Left cardiac atrium (tissue), 4 donors: ENCODE measurements at regions not wholly inside any gene's neighbourhood (a gene's known extent, or its start where the extent isn't known, plus 50 kb on each side); places are given as distances from the start of the nearest gene placed in this dataset.
A peak's percentile ranks its signal among the peaks of the same experiment; 100 is the strongest.
"Not testable (repeated sequence)": the region's sequence is repeated elsewhere in the genome, so short reads cannot be mapped to it uniquely, and the experiment has no call there.

Experiments
- ATAC-seq, 2 donors: fragments of 200-7000 bp; cut with Tn5 transposase; one replicate each; pipeline ENCODE4 v1.9.1; 2020; ENCODE audit warnings: mild to moderate bottlenecking in 2 of 2, moderate library complexity in 2 of 2
- DNase-seq: peaks from one replicate; pipeline ENCODE4 v3.0.0-alpha.2; 2020
- intact Hi-C, 2 donors: fragments of 100-400 bp; cut with DNase I; formaldehyde crosslinking; loops; one replicate each; pipeline versions ENCODE4 v1.14.1 to v1.15.1; 2022 to 2023
- donor health status: DM: no; HTN: yes; CAD: no.
- donor health status: DM: no; HTN: yes; CAD: no; lungs with severe emphysema.
- donor health status: DM: yes; HTN: yes; CAD: no.
- donor health status: Dilated cardiomyopathy.

DNA sequence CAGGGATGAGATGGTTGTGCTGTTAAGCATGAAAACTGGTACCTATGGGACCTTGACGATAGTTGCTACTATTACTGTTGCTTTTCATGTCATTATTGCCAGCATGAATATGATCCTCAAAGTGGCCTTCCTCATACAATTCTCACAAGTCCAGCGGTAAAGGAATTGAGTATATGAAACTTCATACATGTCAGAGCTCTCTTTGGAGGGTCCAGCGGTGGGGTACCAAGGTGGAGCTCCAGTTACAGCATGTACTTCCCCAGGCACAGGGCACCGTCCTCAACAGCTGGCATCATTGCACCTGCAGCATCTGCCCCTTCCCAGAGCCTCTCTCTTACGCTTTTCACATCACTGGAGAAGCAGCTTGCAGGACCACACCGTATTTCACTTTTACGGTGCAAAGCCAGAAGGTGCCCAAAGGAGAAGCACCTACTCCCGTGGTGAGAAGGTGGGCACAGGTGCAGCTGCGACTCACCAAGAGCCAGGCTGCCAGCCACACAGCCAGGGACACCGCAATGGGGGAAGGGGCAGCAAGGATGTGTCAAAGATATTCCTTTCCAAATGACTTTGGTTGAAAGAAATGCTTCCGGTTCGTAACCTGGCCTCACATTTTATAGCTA lies 166.4 kb upstream of the IRF2BP2 start:
- intact Hi-C loops, result no loop called here
- ATAC-seq (no peak), DNase-seq (no peak)

DNA sequence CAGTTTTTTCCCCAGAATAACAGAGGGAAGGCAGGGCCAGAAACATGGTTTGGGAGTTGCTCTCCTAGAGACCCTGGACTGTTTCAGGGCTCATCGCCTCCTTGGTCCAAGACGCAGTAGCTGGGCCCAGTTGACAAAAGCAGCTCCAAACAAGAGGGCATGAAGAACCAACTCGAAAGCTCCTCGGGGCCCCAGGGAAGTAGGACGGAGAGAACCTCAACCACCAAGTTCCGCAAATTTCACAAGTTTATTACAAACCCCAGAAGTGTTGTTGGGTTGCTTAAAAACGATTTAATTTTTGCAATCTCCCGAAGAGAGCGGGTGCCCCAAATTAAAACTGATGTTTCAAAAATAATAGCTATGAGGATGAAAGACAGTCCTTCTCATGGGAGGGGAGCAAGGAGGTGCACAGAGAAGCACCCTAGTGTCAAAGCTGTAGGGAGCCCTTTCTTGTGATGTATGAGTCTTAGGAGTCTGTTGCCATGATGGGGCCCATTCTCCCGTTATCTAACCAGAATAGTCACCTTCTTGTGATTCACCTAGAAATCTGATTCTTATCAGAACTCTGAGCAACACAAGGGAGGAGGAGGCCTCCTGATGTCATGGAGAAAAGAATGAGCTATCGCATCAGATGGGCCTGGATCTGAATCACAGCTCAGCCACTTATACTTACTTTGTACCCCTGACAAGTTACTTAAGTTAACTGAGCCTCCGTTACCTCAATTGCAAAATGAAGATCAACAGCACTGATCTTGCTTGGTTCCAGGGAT lies 165.7 kb upstream of the IRF2BP2 start:
- ATAC-seq (no peak), DNase-seq (no peak)
- intact Hi-C loops, result no loop called here

DNA sequence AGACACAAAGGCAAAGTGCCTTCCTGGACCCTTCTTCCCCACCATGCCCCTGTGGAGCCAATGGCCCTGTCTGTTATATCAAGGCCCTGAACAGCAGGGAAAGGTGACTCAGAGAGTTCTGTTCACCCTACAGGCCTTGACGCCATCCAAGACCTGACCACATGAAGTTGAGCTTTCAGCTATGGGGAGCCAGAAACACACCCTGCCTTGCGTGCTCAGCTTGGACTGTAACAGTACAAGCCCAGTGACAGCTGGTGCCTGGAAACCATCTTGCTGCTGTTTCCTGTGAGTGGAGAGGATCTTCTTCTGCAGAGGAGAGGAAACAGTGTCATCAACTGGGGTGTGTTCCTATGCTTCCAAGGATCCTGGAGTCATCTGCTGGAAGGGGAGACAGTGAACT lies 165.0 kb upstream of the IRF2BP2 start:
- intact Hi-C loops, result no loop called here
- ATAC-seq (no peak), DNase-seq (no peak)

GRCh38 chr1:234773936-234774677 lies 164.1 kb upstream of the IRF2BP2 start:
- ATAC-seq (no peak), DNase-seq (no peak)
- intact Hi-C loops, result no loop called here

- intact Hi-C loops, result no loop called here
- peak; percentile 85 to 90 for ATAC-seq
These were observed 162.6 kb upstream of the IRF2BP2 start for GRCh38 chr1:234772345-234773147.

GRCh38 chr1:234771642-234772344 lies 161.8 kb upstream of the IRF2BP2 start:
- ATAC-seq (peak in 1 of 2 donors; percentile 5), DNase-seq (no peak)
- intact Hi-C loops, result no loop called here

More at GRCh38 chr1:234772345-234773147, 162.6 kb upstream of the IRF2BP2 start:
- peak; percentile 74 for DNase-seq

GRCh38 chr1:234770924-234771540 lies 161.1 kb upstream of the IRF2BP2 start:
- intact Hi-C loops, result no loop called here
- ATAC-seq, result no peak
- DNase-seq, result no peak

GRCh38 chr1:234769986-234770795 lies 160.2 kb upstream of the IRF2BP2 start:
- DNase-seq (no peak), ATAC-seq (no peak)
- intact Hi-C loops, result no loop called here

- ATAC-seq, result no peak
- no peak for DNase-seq
- intact Hi-C loops, result no loop called here
These were observed 159.5 kb upstream of the IRF2BP2 start for GRCh38 chr1:234769284-234769985.

DNA sequence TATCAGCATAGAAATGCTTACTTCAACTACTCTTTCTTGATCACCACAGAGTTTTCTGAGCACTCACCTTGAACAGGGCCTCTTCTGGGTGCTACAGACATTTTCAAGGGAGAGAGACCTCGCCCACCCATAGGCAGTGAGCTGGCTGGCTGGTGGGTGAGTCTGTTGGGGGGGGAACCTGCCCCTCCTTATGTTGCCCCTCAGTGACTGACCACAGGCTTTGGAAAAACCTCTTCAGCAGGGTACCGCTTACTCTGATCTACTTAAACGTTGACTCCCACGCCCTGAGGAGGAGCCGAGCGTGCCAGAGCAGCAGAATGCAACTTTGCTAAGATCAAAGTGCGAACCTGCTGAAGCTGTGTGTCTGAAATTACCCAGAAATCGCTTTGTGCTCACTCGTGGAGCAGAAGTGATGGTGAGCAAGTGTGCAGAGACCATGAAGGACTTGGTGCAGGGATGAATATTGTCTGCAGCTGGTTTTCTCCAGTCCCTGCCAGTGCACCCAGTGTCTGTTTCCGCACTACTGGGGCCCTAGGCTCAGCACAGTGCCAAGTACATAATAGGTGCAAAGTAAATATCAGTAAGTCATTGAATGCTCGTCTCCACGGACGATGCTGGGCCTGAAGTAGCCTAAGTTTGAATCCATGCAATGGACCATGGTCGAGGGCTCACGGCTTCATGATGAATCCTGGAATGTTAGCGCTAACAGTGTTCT lies 158.7 kb upstream of the IRF2BP2 start:
- DNase-seq (no peak), ATAC-seq (no peak)
- intact Hi-C loops, result no loop called here

DNA sequence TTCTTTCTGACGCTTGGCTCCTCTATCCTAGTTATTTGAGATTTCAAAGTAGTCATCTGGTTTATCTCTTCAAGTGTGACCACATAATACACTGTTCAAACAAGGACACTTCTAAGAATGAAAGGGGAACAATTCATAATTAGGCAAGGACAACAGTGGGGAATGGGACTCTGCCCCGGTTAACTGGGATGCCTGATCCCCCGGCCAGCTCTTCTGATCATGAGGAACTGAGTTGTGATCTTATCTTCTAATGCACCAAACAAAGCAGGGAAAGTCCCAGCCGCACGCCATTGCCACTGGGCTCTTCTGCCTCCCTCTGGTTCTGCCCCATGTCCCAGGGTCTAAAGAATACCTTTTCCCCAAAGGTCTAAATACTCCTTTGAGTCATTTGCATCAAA lies 158.2 kb upstream of the IRF2BP2 start:
- no peak for DNase-seq
- no peak for ATAC-seq
- intact Hi-C loops, result no loop called here

DNA sequence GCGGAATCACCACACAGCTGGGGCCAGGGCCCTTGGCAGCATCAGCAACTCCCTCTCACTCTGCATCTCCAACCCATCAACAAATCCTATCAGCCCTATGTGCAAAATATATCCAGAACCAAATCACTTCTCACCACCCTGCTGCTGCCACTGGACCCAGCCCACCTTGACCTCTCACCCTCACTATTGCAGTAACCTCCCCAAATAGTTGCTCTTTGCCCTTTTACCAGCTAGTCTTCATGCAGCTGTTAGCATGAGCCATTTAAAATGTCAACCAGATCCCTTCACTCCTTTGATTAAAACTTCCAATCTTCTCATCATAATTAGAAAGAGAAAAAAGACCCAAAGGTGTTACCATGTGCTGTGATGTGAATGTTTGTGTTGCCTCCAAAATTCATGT lies 155.7 kb upstream of the IRF2BP2 start:
- ATAC-seq, result no peak
- intact Hi-C loops, result no loop called here
- DNase-seq, result no peak

DNA sequence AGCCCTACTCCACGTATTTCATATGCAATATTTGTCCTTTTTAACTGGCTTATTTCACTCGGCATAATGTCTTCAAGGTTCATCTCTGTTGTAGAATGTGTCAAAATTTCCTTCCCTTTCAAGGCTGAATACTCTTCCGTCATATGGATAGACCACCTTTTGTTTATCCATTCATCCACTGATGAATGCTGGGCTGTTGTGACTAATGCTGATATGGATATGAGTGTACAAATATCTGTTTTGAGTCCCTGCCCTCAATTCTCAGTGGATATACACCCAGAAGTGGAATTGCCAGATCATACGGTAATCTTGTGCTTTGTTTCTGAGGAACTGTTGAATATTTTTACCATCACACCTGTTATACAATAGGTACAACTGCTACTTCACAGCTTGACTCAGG lies 155.2 kb upstream of the IRF2BP2 start:
- DNase-seq (no peak), ATAC-seq (no peak)
- intact Hi-C loops, result no loop called here

DNA sequence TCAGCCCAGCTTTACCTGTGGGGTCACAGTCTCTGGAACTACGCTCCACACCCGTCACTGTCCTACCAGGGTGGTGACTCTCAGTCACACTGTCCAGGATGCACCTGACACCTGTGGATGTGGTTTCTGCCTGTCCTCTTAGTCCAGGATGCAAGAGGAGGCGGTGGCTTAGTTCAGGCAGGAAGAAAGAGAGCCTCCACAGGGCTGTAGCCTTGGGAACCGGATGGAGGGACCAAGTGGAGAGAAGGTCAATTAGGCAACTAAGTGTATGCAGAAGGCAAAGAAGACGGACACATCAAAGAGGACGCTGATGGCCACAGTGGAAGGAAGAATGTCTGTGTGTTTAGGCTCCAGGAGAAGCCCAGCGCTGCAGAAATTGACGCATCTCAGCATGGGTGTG lies 153.9 kb upstream of the IRF2BP2 start:
- no peak for DNase-seq
- no peak for ATAC-seq
- intact Hi-C loops, result loop anchor here in 1 of 2 donors (5.0 kb wide), 1 partner anchor 323 kb away; no protein-coding TSS in a partner anchor

DNA sequence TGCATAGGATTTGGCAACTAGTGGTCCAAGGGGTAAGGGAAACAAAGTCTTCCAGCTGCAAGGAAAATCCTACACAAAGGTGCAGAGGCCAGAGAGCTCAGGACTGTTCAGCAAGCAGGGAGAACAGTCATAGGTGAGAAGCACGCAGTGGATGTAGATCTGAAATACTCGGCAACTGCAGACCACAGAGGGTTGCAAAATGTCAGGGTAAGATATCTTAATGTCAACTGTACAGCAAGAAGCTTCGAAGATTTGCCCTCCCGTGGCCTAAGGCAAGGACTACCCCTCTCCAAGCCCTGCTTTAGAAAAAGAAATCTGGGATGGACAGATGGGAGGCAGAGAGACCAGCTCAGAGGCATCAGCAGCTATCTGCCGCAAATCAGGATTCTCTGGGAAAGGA lies 153.4 kb upstream of the IRF2BP2 start:
- DNase-seq, result no peak
- ATAC-seq, result no peak
- intact Hi-C loops, result loop anchor here in 1 of 2 donors (5.0 kb wide), 1 partner anchor 324 kb away; no protein-coding TSS in a partner anchor

GRCh38 chr1:234762127-234762526 lies 152.1 kb upstream of the IRF2BP2 start:
- intact Hi-C loops, result loop anchor here in 1 of 2 donors (5.0 kb wide), 1 partner anchor 325 kb away; no protein-coding TSS in a partner anchor
- not testable (repeated sequence) for ATAC-seq, DNase-seq
